ENCODE measurements at regions not wholly inside any gene's neighbourhood (a gene's known extent, or its start where the extent isn't known, plus 50 kb on each side); places are given as distances from the start of the nearest gene placed in this dataset.

DNA sequence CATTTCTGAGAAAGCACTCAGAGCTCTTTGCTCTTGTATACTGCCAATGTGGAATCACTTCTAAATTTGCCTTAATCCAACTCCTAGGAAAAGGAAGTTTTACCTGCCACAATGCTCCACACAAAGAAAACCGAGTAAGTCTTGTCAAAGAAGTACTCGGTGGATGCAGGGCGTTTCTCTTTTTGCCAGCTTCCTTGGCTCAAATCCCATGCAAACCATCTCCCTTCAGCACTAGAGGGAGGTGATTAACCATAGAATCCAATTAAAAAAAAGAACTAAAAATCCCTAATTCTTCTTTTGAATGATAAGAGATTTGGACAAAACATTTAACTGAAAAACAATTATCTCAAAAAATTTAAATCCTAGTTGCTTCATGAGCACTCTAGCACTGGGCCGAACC is 129.0 kb downstream of the RPRM start:
- TF ChIP-seq, protein P1, sequence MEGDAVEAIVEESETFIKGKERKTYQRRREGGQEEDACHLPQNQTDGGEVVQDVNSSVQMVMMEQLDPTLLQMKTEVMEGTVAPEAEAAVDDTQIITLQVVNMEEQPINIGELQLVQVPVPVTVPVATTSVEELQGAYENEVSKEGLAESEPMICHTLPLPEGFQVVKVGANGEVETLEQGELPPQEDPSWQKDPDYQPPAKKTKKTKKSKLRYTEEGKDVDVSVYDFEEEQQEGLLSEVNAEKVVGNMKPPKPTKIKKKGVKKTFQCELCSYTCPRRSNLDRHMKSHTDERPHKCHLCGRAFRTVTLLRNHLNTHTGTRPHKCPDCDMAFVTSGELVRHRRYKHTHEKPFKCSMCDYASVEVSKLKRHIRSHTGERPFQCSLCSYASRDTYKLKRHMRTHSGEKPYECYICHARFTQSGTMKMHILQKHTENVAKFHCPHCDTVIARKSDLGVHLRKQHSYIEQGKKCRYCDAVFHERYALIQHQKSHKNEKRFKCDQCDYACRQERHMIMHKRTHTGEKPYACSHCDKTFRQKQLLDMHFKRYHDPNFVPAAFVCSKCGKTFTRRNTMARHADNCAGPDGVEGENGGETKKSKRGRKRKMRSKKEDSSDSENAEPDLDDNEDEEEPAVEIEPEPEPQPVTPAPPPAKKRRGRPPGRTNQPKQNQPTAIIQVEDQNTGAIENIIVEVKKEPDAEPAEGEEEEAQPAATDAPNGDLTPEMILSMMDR (IDR thresholded peaks at IDR 0.05; ENCODE audit: borderline replicate concordance, extremely low read depth, low read length, poor library complexity, severe bottlenecking): no peak
- no peak for TF ChIP-seq EZH2 (IDR thresholded peaks at IDR 0.05; ENCODE audit: borderline replicate concordance, low read depth, low read length, severe bottlenecking)

All from DND-41 (cell line).